Small intestine (tissue), 7 donors: ENCODE measurements at regions not wholly inside any gene's neighbourhood (a gene's known extent, or its start where the extent isn't known, plus 50 kb on each side); places are given as distances from the start of the nearest gene placed in this dataset.

Experiments used
- DNase-seq, 2 donors: peaks; one replicate each; pipeline versions ENCODE4 v3.0.0 to v3.0.0-alpha.2; 2013
- FAIRE-seq: peaks from 2 replicates; lab custom pipeline; 2012; peaks lifted over from hg19 to GRCh38; lab: Jason Lieb, UNC
- H3K27ac ChIP-seq, 3 donors: one replicate each; pipeline ENCODE4 v1.5.1; 2013; ENCODE audit warnings: low read length in 2 of 3, mild to moderate bottlenecking in 2 of 3, control low read depth in 1 of 3, inconsistent platforms in 1 of 3, low read depth in 1 of 3, moderate library complexity in 1 of 3
- H3K27me3 ChIP-seq, 3 donors: one replicate each; pipeline ENCODE4 v1.6.1; 2013; ENCODE audit warnings: low read length in 3 of 3, inconsistent platforms in 1 of 3; ENCODE audit not compliant: control insufficient read depth in 3 of 3, insufficient read depth in 3 of 3
- H3K36me3 ChIP-seq, 3 donors: one replicate each; pipeline ENCODE4 v1.6.1; 2013; ENCODE audit warnings: low read length in 3 of 3, inconsistent platforms in 1 of 3, low read depth in 1 of 3, mild to moderate bottlenecking in 1 of 3, moderate library complexity in 1 of 3; ENCODE audit not compliant: control insufficient read depth in 3 of 3, insufficient read depth in 2 of 3
- H3K4me1 ChIP-seq, 3 donors: one replicate each; pipeline ENCODE4 v1.6.1; 2013; ENCODE audit warnings: low read length in 2 of 3, inconsistent platforms in 1 of 3, low read depth in 1 of 3, mild to moderate bottlenecking in 1 of 3, moderate library complexity in 1 of 3; ENCODE audit not compliant: control insufficient read depth in 3 of 3, insufficient read depth in 2 of 3
- H3K4me3 ChIP-seq, 3 donors: one replicate each; pipeline ENCODE4 v1.5.1; 2013; ENCODE audit warnings: low read length in 3 of 3, control low read depth in 1 of 3, inconsistent platforms in 1 of 3, low read depth in 1 of 3, mild to moderate bottlenecking in 1 of 3, moderate library complexity in 1 of 3
- H3K9me3 ChIP-seq, 2 donors: one replicate each; pipeline ENCODE4 v1.6.1; 2013; ENCODE audit warnings: low read depth in 1 of 2, low read length in 1 of 2; ENCODE audit not compliant: control insufficient read depth in 2 of 2, insufficient read depth in 1 of 2
- WGBS, 3 donors: extraction: QIAGEN DNeasy Blood & Tissue Kit; methylation state at CpG; one replicate each; pipeline ENCODE4 v1.1.7; 2013; 5-methylcytosine and 5-hydroxymethylcytosine counted together
- donor health status: healthy with polysubstance abuse.
- donor health status: control.
- donor health status: control.
- donor health status: Bipolar disorder and iron deficiency.
- donor health status: healthy.

- Histone ChIP-seq H3K36me3 (no peaks in the 10 kb centered on the region), H3K4me3 (no peak overlapping the region), H3K9me3 (no peaks in the 10 kb centered on the region), H3K27ac (no peak overlapping the region), H3K27me3 (no peaks in the 10 kb centered on the region), H3K4me1 (no peaks in the 10 kb centered on the region)
- WGBS, 3 donors: 72 to 81% (median 73%) methylated on average over 4 of the region's 4 CpGs
- no peak for DNase-seq
- no peak for FAIRE-seq
Observed at GRCh38 chr1:56380531-56380930, 198.8 kb downstream of the PLPP3 start.

GRCh38 chr1:56378341-56379070 lies 200.9 kb downstream of the PLPP3 start:
- Histone ChIP-seq H3K27ac (no peak overlapping the region), H3K4me3 (no peak overlapping the region), H3K4me1 (peaks cover 0 to 6% (median 0%) of the 10 kb centered on the region in 3 donors), H3K27me3 (no peaks in the 10 kb centered on the region), H3K36me3 (no peaks in the 10 kb centered on the region), H3K9me3 (no peaks in the 10 kb centered on the region)
- DNase-seq: no peak
- 64 to 68% (median 65%) methylated on average over 6 of the region's 6 CpGs for WGBS, 3 donors
- FAIRE-seq: no peak

GRCh38 chr1:56377431-56377830 lies 201.9 kb downstream of the PLPP3 start:
- Histone ChIP-seq H3K36me3 (no peaks in the 10 kb centered on the region), H3K27me3 (no peaks in the 10 kb centered on the region), H3K27ac (no peak overlapping the region), H3K4me1 (peaks cover 0 to 6% (median 0%) of the 10 kb centered on the region in 3 donors), H3K4me3 (no peak overlapping the region), H3K9me3 (no peaks in the 10 kb centered on the region)
- no peak for FAIRE-seq
- WGBS, 3 donors: 64 to 80% (median 74%) methylated on average over 2 of the region's 2 CpGs
- DNase-seq: no peak

GRCh38 chr1:56376188-56376984 lies 203.0 kb downstream of the PLPP3 start:
- no peak overlapping the region for H3K27ac ChIP-seq
- H3K27me3 ChIP-seq: no peaks in the 10 kb centered on the region
- H3K4me1 ChIP-seq: peaks cover 0 to 6% (median 0%) of the 10 kb centered on the region in 3 donors
- WGBS, 3 donors: 38 to 55% (median 45%) methylated on average over 7 of the region's 7 CpGs
- no peak for FAIRE-seq
- no peak for DNase-seq
- no peaks in the 10 kb centered on the region for H3K36me3 ChIP-seq
- H3K4me3 ChIP-seq: no peak overlapping the region
- H3K9me3 ChIP-seq: no peaks in the 10 kb centered on the region

- no peak overlapping the region for H3K27ac ChIP-seq
- 56 to 79% (median 64%) methylated on average over 5 of the region's 5 CpGs for WGBS, 3 donors
- no peaks in the 10 kb centered on the region for H3K27me3 ChIP-seq
- no peaks in the 10 kb centered on the region for H3K9me3 ChIP-seq
- H3K4me3 ChIP-seq: no peak overlapping the region
- H3K4me1 ChIP-seq: peaks cover 0 to 6% (median 0%) of the 10 kb centered on the region in 3 donors
- no peak for FAIRE-seq
- no peaks in the 10 kb centered on the region for H3K36me3 ChIP-seq
- no peak for DNase-seq
Observed at GRCh38 chr1:56375326-56375804, 204.0 kb downstream of the PLPP3 start.

GRCh38 chr1:56374026-56374974 lies 205.1 kb downstream of the PLPP3 start:
- no peak overlapping the region for H3K4me3 ChIP-seq
- no peak overlapping the region for H3K27ac ChIP-seq
- FAIRE-seq (no peak), DNase-seq (no peak)
- no peaks in the 10 kb centered on the region for H3K9me3 ChIP-seq
- peaks cover 0 to 6% (median 0%) of the 10 kb centered on the region in 3 donors for H3K4me1 ChIP-seq
- H3K36me3 ChIP-seq: no peaks in the 10 kb centered on the region
- WGBS, 3 donors: 62 to 83% (median 74%) methylated on average over 14 of the region's 14 CpGs
- no peaks in the 10 kb centered on the region for H3K27me3 ChIP-seq

GRCh38 chr1:56370513-56370912 lies 208.8 kb downstream of the PLPP3 start:
- peaks cover 0 to 6% (median 0%) of the 10 kb centered on the region in 3 donors for H3K4me1 ChIP-seq
- DNase-seq: no peak
- no peak for FAIRE-seq
- no peaks in the 10 kb centered on the region for H3K9me3 ChIP-seq
- H3K27me3 ChIP-seq: no peaks in the 10 kb centered on the region
- H3K4me3 ChIP-seq: no peak overlapping the region
- H3K27ac ChIP-seq: no peak overlapping the region
- H3K36me3 ChIP-seq: no peaks in the 10 kb centered on the region
- WGBS, 3 donors: 89 to 94% (median 90%) methylated on average over 6 of the region's 6 CpGs
